ENCODE measurements at regions not wholly inside any gene's neighbourhood (a gene's known extent, or its start where the extent isn't known, plus 50 kb on each side); places are given as distances from the start of the nearest gene placed in this dataset.
"Not testable (repeated sequence)": the region's sequence is repeated elsewhere in the genome, so short reads cannot be mapped to it uniquely, and the experiment has no call there.

GRCh38 chr6:121890307-121890910, 455.0 kb downstream of the GJA1 start:
- FAIRE-seq (no peak), DNase-seq (ENCODE audit: insufficient read length) (no peak)
- TF ChIP-seq POLR2A (IDR thresholded peaks at IDR 0.05; ENCODE audit: low read depth, low read length) (no peak), POLR2AphosphoS5 (IDR thresholded peaks at IDR 0.05; ENCODE audit: low read depth, low read length) (no peak), TAF1 (IDR thresholded peaks at IDR 0.05; ENCODE audit: borderline replicate concordance, low read depth, low read length) (no peak)

GRCh38 chr6:121895731-121896130, 460.3 kb downstream of the GJA1 start:
- DNase-seq (ENCODE audit: insufficient read length); FAIRE-seq: not testable (repeated sequence)

GRCh38 chr6:121896363-121896762, 460.9 kb downstream of the GJA1 start:
- FAIRE-seq (no peak), DNase-seq (ENCODE audit: insufficient read length) (no peak)
- TF ChIP-seq POLR2A (IDR thresholded peaks at IDR 0.05; ENCODE audit: low read depth, low read length) = no peak
- no peak for TF ChIP-seq POLR2AphosphoS5 (IDR thresholded peaks at IDR 0.05; ENCODE audit: low read depth, low read length)
- TF ChIP-seq TAF1 (IDR thresholded peaks at IDR 0.05; ENCODE audit: borderline replicate concordance, low read depth, low read length) = no peak

- DNase-seq (ENCODE audit: insufficient read length) (no peak), FAIRE-seq (no peak)
- TF ChIP-seq POLR2A (IDR thresholded peaks at IDR 0.05; ENCODE audit: low read depth, low read length) (no peak), POLR2AphosphoS5 (IDR thresholded peaks at IDR 0.05; ENCODE audit: low read depth, low read length) (no peak), TAF1 (IDR thresholded peaks at IDR 0.05; ENCODE audit: borderline replicate concordance, low read depth, low read length) (no peak)
Observed at GRCh38 chr6:121896771-121897170, 461.3 kb downstream of the GJA1 start.

GRCh38 chr6:121897337-121897760, 461.9 kb downstream of the GJA1 start:
- TF ChIP-seq POLR2AphosphoS5 (IDR thresholded peaks at IDR 0.05; ENCODE audit: low read depth, low read length) (no peak), TAF1 (IDR thresholded peaks at IDR 0.05; ENCODE audit: borderline replicate concordance, low read depth, low read length) (no peak), POLR2A (IDR thresholded peaks at IDR 0.05; ENCODE audit: low read depth, low read length) (no peak)
- DNase-seq (ENCODE audit: insufficient read length) = no peak
- FAIRE-seq = no peak

- TF ChIP-seq POLR2A (IDR thresholded peaks at IDR 0.05; ENCODE audit: low read depth, low read length) (no peak), TAF1 (IDR thresholded peaks at IDR 0.05; ENCODE audit: borderline replicate concordance, low read depth, low read length) (no peak), POLR2AphosphoS5 (IDR thresholded peaks at IDR 0.05; ENCODE audit: low read depth, low read length) (no peak)
- DNase-seq (ENCODE audit: insufficient read length) (no peak), FAIRE-seq (no peak)
Observed at GRCh38 chr6:121901432-121901831, 466.0 kb downstream of the GJA1 start.

GRCh38 chr6:121904559-121904958, 469.1 kb downstream of the GJA1 start:
- no peak for FAIRE-seq
- TF ChIP-seq POLR2A (IDR thresholded peaks at IDR 0.05; ENCODE audit: low read depth, low read length) (no peak), TAF1 (IDR thresholded peaks at IDR 0.05; ENCODE audit: borderline replicate concordance, low read depth, low read length) (no peak), POLR2AphosphoS5 (IDR thresholded peaks at IDR 0.05; ENCODE audit: low read depth, low read length) (no peak)
- no peak for DNase-seq (ENCODE audit: insufficient read length)

GRCh38 chr6:121912905-121913304, 477.5 kb downstream of the GJA1 start:
- DNase-seq (ENCODE audit: insufficient read length) (no peak), FAIRE-seq (no peak)
- TF ChIP-seq POLR2AphosphoS5 (IDR thresholded peaks at IDR 0.05; ENCODE audit: low read depth, low read length) = no peak
- TF ChIP-seq POLR2A (IDR thresholded peaks at IDR 0.05; ENCODE audit: low read depth, low read length) = no peak
- TF ChIP-seq TAF1 (IDR thresholded peaks at IDR 0.05; ENCODE audit: borderline replicate concordance, low read depth, low read length) = no peak

GRCh38 chr6:121917263-121917829, 481.9 kb downstream of the GJA1 start:
- FAIRE-seq = no peak
- TF ChIP-seq TAF1 (IDR thresholded peaks at IDR 0.05; ENCODE audit: borderline replicate concordance, low read depth, low read length) = no peak
- TF ChIP-seq POLR2AphosphoS5 (IDR thresholded peaks at IDR 0.05; ENCODE audit: low read depth, low read length) = no peak
- no peak for TF ChIP-seq POLR2A (IDR thresholded peaks at IDR 0.05; ENCODE audit: low read depth, low read length)

GRCh38 chr6:121917834-121918559, 481.5 kb upstream of the HSF2 start:
- no peak for TF ChIP-seq POLR2A (IDR thresholded peaks at IDR 0.05; ENCODE audit: low read depth, low read length)
- no peak for TF ChIP-seq POLR2AphosphoS5 (IDR thresholded peaks at IDR 0.05; ENCODE audit: low read depth, low read length)
- no peak for TF ChIP-seq TAF1 (IDR thresholded peaks at IDR 0.05; ENCODE audit: borderline replicate concordance, low read depth, low read length)
- no peak for DNase-seq (ENCODE audit: insufficient read length)
- no peak for FAIRE-seq

More at GRCh38 chr6:121917263-121917829, 481.9 kb downstream of the GJA1 start:
- no peak for DNase-seq (ENCODE audit: insufficient read length)

GRCh38 chr6:121920616-121921015, 478.8 kb upstream of the HSF2 start:
- no peak for DNase-seq (ENCODE audit: insufficient read length)
- FAIRE-seq = no peak
- no peak for TF ChIP-seq POLR2A (IDR thresholded peaks at IDR 0.05; ENCODE audit: low read depth, low read length)
- no peak for TF ChIP-seq TAF1 (IDR thresholded peaks at IDR 0.05; ENCODE audit: borderline replicate concordance, low read depth, low read length)
- no peak for TF ChIP-seq POLR2AphosphoS5 (IDR thresholded peaks at IDR 0.05; ENCODE audit: low read depth, low read length)

- TF ChIP-seq POLR2AphosphoS5 (IDR thresholded peaks at IDR 0.05; ENCODE audit: low read depth, low read length) (no peak), TAF1 (IDR thresholded peaks at IDR 0.05; ENCODE audit: borderline replicate concordance, low read depth, low read length) (no peak), POLR2A (IDR thresholded peaks at IDR 0.05; ENCODE audit: low read depth, low read length) (no peak)
- DNase-seq (ENCODE audit: insufficient read length) (no peak), FAIRE-seq (no peak)
Observed at GRCh38 chr6:121925024-121925423, 474.4 kb upstream of the HSF2 start.
